Eye (tissue), 1 donor: ENCODE measurements at regions not wholly inside any gene's neighbourhood (a gene's known extent, or its start where the extent isn't known, plus 50 kb on each side); places are given as distances from the start of the nearest gene placed in this dataset.
"Not testable (repeated sequence)": the region's sequence is repeated elsewhere in the genome, so short reads cannot be mapped to it uniquely, and the experiment has no call there.

ENCODE experiments used
- DNase-seq: peaks from one replicate; pipeline ENCODE4 v3.0.0-alpha.2; 2015

DNA sequence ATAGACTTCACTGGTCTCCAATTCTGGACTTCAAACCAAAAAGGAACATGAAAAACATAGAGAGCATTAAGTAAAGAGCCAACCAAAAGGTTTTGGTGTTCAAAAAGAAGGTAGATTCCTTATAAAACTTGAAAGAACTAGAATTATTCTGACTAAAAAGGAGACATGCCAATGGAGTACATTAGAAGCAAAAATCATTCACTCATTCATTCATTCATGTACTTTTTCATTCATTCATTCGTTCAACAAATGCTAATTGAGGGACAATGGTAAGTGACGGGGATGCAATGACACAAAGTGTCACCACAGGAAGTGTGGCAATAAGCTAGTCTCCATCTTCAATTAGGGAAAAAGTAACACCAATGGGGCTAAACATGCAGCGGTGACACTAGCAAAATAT lies 181.0 kb upstream of the ATP11B start:
- no peak for DNase-seq

DNA sequence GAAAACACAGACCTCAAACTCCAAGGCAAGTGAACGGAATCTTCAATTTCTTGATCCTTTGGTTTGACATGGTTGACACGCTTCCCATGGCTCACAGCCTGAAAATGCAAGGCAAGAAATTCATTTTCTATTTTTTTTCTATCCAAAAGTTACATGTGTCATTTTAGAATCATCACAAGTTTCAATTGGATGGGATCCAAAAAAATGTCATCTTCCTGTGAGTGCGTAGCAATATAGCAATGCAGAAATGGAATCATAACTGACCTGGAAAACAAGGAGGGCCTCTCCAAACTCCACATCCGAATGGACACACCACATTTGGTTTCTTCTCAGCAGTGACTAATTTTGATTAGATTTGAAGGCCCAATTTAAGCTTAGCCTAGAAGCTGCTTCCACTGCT lies 175.8 kb upstream of the ATP11B start:
- DNase-seq: peak; percentile 75

DNA sequence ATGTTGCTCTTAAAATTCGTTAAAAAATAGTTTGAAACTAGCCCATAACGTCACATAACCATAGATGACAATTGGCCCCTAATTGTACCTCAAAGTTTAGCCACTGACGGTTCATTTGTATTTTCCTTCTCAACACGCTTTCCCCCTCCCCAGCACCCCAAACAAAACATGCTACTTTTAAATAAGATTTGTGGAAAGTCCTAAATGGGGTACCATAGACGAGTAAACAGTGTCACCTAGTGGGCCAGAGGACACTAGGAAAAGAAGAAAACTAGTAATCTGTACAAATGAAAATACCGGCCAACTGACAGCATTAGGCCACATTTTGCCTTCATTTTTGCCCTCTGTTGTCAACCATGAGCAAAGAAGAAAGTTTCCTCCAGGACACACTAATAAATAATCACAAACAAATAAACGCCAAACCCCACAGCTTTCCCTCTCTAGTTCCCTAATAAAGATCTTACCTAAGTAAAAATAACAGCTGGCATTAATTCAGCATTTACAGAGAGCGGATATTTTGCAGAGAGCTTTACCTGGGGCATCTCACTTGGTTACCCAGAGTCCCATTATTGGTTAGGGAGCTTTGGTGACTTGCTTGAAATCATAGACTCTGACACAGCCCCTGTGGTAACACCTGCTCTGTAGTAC lies 175.1 kb upstream of the ATP11B start:
- peak; percentile 86 for DNase-seq

DNA sequence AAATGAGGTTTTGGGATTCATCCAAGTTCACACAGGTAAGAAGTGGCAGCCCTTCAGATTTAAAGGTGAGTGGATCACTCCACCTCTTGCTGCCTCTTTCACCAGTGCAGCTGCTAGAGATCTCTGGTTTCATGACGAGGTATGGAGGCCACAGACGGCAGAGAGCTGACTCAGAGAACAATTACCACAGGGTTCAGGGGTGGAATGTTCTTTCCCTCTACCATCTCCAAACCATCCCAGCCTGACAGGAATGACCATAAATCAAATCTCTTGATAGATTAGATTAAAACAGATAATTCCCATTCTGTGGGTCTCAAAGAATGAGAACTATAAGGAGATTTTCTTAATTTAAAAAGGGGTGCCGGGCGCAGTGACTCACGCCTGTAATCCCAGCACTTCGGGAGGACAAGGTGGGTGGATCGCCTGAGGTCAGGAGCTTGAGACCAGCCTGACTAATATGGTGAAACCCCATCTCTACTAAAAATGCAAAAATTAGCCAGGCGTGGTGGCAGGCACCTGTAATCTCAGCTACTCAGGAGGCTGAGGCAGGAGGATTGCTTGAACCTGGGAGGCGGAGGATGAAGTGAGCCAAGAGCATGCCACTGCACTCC lies 174.2 kb upstream of the ATP11B start:
- DNase-seq: no peak

DNA sequence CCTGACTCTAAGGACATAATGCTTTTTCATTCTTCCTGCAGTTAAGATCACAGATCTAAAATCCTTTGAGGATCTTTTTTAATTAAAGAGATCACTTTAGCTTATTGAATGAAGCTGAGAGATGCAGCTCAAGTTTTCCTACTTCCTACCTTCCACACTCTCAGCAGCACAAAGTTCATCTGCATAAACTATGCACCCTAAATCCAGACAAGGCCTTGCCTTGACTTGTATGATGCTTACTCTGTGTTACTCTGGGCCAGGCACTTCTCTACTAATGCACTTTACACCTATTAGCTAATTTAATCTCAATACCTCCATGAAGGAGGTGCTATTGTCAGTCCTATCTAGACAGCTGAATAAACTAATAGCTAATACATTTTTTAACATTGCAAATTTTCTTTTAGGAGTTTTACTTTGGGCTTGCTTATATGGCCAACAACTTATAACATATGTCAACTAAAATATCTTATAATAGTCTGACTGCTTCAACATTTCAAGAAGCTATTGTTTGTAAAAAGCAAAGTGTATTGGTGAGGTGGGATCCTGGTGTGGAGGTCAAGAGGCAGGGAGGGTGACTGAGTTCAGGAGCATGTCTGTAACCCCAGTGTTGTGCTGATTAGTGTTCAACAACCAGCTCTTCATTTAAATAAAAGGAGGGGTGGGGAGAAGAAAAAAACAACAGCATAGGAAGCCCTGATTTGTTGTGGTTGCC lies 172.4 kb upstream of the ATP11B start:
- no peak for DNase-seq

DNA sequence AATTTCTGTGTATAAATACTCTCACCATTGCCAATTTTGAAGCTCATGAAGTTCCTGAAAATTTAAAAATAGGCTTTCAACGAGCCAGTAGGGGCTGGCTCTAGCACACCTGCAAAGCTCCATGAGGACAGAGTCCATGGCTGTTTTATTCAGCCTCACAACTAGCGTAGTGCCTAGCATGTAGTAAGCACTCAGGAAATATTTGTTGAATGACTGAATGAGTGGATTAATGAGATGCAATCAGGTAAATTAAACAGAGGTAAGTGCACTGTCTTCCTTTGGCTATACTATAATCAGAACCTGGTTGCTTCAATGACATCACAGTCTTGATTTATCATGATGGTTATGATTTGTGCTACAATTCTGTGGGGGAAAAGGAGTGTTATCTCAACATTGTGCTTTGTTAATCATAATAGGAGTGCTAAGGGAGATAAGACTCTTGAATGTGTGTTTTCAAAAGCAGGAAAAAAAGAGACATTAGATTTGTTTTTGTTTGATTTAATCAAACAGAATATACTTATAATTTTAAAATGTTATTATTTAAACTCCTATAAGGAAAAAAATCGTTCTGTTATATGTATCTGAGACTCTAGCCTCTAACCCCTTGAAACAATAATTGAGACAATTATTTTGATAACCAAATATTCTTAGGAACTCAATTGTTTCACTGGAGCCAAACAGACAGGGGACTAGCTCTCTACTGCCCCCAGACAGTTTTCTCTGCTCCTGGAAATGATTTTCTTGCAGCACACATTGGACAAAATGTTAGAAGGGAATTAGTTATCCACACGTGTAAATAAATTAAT lies 171.7 kb upstream of the ATP11B start:
- no peak for DNase-seq

DNA sequence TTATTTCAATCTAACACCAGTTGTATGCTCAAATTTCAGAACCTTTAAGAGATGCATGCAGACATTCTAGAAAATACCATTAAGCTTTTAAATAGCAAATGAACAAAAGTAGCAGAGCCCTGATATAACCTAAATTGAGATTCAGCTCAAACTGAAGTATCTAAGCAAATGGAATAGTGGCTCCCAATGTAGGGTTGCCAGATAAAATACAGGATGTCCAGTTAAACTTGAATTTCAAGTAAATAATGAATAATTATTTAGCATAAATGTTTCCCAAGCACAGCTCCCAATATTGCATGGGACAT lies 171.1 kb upstream of the ATP11B start:
- no peak for DNase-seq

DNA sequence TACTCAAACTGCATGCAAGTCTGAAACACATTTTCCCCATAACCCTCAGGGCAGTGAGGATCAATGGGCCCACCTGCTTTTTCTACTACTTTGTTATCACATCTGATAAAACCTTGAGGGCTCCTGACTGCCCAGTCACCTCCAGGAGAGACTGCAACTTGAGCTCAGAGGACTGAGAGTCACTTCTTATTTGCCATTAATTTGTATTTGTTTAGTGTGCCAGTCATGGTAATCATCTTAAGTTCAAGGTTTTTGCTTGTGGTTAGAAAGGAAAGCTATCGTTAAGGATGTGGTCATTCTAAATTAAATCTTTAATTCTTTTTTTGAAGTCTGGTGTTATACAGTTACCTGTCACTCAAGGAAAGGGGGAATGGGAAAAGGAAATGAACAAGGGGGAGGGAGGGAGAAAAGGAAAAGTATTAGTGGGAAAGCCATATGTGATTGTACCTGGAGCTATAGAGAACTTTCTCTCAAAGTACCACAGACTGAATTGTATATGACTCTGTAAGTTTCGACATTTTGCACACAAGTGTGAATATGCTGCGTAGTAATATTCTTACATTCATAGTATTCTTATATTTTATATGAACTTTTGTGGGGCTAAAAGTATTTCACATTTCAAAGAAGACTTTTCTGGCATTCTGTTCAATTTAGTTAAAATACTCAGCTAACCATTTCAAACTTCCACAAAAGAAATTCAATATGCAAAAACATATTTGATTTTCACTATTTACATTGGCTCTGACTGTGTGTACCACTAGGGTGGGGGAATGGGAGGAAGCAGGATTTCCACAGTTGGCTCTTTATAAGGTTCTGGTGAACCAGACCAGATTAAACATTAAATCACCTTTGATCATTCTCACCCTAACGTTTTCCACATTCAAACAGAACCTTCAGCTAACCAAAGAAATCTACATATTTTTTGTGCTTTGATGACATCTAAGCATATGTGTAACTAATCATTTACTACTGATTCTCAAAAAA lies 166.5 kb upstream of the ATP11B start:
- no peak for DNase-seq

DNA sequence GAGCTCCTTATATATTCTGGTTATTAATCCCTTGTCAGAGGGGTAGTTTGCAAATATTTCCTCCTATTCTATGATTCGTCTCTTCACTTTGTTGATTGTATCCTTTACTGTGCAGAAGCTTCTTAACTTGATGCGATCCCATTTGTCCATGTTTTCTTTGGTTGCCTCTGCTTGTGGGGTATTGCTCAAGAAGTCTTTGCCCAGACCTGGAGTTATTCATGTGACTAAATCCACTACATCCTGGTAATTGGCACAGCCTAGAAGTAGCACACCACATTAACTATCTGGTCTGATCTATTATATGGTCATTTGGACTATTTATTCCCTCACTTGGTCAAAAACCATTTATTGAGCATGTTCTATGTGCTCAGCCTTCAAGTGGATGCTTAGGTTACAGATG lies 164.8 kb upstream of the ATP11B start:
- no peak for DNase-seq

DNA sequence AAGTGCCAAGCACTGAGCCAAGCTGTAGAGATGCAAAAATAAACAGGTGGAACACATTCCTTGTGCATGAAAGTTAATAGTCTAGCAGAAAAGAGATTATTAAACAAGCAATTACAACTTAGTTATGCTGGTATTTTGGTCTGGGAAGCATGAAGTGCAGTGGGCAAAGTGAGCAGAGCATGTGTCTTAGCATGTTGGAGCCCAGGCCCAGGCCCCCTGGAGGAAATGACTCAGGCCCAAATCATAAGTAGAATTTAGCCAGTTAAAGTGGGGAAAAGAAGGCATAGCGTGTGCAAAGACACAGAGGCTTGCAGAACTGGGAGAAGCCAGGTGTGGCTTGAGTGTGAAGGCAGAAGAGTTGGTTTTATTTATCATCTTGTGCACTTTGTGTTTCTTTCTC lies 163.8 kb upstream of the ATP11B start:
- DNase-seq: no peak

DNA sequence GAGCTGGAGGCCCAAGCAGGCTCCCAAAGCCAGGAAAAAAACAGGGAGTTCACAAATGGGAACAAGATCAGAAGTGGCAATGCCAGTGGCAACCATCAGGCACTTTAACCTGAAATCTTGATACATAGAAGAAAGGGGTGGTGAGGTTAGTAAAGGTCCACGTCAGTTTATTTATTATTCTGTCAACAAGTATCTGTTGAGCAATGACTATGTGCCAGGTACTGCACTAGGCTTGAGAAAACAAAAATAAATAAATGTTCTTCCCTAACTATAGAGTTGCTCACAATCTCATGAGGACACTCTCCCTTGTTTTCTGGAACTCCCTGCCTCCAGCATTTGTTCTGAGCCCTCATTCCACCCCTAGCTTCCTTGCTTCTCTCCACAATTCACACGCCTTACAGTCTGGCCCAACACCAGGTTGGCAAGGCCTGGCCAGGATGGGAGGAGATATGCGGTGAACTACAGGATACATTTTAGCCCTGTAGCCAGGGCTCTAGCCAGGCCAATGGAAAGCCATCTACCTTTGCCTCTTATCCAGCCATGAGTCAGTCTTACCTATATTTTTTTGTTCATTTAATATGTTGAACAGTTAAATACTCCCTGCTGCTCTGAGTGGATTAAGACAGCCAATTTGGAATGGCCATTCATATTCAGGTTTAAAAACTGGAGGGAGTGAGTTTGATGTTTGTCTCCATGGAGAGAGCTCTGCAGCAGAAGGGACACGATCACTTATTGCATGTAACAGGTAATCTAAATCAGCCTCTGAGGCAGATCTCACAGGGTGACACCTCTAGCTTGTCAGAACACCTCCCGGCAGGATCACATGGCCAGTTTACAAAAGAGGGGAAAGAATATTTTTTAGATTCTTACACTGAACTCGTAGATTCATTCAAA lies 161.9 kb upstream of the ATP11B start:
- no peak for DNase-seq

DNA sequence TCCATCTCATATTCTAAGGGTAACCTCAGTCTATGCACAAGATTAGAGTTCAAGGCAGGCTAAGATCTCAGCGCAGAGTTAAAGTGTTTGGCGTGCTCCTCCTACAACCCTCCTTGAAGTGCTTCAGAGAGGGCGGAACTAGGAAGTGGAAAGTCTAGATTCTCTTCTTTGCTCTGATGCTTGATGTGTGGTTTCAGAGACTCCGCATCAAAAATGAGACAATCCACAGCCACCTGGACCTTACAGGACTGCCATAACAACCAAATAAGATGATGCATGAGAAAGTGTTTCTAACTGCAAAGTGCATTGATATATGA lies 161.3 kb upstream of the ATP11B start:
- no peak for DNase-seq

DNA sequence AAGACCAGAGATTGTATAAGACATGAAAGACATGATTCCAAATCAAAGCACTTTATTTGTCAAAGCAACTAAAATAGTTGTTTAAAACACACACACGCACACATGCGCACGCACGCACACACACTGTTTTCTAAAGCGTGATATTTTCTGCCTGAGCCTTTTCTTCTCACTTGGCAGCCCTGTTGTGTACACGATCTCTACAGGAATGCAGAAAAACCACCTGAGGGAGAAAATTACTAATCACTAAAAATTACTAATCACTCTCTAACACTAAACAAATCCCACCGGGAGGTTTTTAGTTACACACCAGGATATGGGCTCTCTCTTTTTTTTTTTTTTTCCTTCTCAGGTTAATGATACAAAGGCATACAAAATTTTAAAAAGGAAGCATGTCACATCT lies 160.1 kb upstream of the ATP11B start:
- no peak for DNase-seq

DNA sequence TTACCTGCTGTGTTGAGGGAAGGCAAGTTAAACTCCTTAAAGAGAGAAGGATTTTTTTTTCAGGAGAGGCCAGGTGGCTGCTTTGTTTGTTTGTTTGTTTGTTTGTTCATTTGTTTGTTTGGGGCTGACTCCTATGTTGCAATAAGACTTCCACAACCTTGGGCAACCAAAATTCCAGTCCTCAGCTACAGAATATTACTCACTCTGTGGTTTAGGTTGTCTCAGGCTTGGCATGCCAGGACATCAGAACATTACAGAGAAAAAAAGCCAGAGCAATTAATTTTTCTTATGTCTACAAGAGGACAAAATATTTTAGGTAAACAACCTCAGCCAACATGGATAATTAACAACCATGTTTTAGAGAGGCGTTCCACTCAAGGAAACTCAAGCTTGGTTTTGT lies 156.7 kb upstream of the ATP11B start:
- no peak for DNase-seq

DNA sequence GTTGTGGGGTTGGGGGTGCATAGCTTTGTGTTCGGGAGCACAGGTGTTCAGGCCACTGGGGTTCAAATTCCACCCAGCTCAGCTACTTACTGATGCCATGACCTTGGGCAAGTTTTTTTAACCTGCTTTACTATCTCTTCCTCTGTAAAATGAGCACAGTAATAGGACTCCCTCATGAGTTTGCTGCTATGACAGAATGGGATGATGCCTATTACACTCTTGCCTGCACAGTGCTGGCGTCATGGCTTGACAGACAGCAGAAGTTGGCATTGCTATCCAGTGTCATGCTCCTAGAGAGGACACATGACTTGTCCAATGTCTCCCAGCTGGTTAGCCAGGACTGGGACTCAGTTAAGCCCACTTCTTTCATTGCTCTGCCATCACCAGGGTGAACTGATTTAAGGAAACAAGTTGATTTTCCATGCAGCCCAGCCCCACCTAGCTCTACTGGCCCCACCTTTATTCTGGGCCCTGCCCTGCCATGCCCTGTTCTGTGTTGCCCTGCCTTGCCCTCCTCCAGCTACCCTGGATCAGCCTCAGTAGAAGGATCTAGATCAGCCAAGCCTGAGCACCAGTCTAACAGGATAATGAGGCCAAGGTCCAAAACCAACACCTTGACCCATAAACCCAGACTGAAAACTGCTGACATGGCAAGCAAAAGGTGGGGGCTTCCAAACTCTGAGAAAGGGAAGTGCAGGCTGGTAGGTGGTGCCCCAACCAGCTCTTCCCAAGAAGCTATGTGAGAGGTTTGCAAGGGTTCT lies 155.8 kb upstream of the ATP11B start:
- no peak for DNase-seq

DNA sequence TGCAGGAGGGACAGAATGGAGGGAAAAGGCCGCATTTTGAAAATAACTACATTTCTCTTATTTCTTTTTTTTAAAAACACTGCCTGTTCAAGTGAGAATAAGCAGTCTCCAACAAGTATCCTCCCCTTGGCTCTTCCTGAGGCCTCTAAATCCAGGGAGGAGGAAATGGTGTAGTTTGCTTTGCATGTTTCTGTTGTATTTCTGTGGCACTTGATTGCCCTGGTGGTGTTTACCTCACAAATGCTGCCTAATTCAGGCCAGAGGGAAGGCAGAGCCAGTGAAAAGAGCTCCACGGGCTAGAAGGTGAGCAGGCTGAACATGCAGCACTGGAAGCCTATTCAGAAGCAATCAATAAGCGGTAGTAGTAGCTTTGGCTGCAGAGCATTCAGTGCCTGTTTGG lies 149.3 kb upstream of the ATP11B start:
- no peak for DNase-seq

DNA sequence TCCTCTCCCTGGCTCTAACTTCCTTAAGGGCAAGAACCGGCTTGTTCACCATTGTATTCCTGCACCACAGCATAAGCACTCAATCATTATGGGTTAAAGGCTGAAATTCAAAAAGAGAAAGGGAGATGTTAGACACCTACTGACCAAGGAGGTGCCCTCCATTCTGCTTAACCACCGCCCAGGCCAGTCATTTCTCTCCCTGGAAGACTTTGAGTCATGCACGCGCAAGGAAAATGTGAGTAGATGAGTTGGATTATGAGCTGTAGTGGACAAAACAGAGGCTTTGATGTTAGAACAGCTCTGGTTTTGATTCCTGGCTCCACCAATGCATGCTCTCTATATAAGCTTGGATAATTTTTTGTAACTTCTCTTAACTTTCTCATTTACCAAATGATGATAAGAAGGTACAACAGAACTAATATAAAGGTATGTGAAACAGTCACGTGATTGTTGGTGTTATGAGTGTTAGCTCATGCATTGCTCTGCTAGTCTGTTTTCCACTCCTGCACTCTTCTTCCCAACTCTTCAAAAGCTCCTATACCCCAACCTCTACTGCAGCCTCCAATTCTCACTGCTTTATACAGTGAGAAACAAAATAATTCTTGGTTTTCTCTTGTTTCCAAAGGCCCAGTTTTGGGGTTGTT lies 148.4 kb upstream of the ATP11B start:
- no peak for DNase-seq

DNA sequence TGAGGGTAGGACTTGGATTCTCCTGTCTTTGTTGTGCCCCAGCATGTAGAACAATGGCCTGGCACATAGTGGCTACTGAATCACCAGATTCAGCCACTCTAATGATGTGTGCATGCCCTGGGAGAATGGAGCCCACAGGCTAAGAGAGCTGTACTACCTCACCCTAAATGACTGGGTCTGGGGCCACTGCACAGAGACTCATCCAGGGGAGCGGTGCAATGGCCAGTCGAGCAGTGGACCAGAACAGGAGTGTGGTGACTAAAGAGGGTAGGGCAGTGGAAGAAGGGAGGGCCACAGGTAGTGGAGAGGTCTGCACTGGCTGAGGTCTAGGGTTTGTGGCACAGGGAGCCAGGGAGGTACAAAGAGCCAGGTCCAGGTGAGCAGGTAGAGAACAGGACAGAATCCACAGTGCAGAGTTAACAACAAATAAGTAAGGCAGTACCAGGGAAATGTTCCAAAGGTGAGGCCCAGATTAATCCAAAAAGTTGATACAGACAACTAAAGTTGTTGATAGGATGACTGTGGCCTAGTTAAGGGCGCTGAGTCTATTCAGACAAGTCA lies 142.7 kb upstream of the ATP11B start:
- DNase-seq: no peak

DNA sequence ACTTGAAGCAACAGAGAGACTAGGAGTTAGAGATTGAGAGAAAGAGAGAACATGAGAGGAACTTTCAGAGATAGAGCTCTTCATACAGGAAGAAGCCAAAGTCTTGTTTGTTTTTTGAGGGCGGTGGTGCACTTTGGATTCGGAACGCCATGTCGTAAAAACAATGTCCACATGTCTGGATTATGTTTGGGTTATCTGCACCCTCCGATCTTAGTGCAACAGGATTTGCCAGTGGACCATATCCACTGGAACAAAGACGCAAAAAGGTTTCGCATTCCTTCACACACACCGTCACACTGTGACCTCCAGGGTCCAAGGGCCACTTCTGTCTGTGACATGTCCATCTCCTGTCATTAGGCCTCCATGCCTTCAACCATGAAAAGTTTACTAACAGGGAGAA lies 141.8 kb upstream of the ATP11B start:
- DNase-seq: no peak

DNA sequence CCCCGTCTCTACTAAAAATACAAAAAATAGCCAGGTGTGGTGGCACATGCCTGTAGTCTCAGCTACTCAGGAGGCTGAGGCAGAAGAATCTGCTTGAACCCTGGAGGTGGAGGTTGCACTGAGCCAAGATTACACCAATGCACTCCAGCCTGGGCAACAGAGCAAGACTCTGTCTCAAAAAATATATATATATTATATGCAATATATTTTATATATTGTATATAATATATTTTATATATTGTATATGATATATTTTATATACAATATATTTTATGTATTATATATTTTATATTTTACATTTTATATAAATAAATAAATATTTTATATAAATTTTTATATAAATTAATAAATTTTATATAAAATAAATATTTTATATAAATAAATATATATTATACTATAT lies 140.2 kb upstream of the ATP11B start:
- not testable (repeated sequence) for DNase-seq
